B cell (primary cell): ENCODE measurements at regions not wholly inside any gene's neighbourhood (a gene's known extent, or its start where the extent isn't known, plus 50 kb on each side); places are given as distances from the start of the nearest gene placed in this dataset.

ENCODE experiments used
- ATAC-seq: fragments of 200-7000 bp; cut with Tn5 transposase; one replicate; pipeline ENCODE4 v1.10.0; 2021; ENCODE audit warnings: low read depth, mild to moderate bottlenecking, moderate number of reproducible peaks, moderate library complexity
- CTCF ChIA-PET: fragments of 350-600 bp; sonication (Branson Sonifier 250); formaldehyde crosslinking; loops from one replicate; lab custom pipeline; 2021; ENCODE audit warnings: antibody characterized with exemption, inconsistent platforms; lab: Charles Lee
- POLR2A ChIA-PET: fragments of 350-600 bp; sonication (Branson Sonifier 250); formaldehyde crosslinking; loops from one replicate; lab custom pipeline; 2021; ENCODE audit warnings: antibody characterized with exemption; lab: Charles Lee
- DNase-seq: peaks from one replicate; pipeline ENCODE4 v3.0.0; 2013
- H2AFZ ChIP-seq: 2 replicates; pipeline ENCODE4 v1.6.1; 2012; ENCODE audit warnings: mild to moderate bottlenecking, low read depth, low read length; ENCODE audit not compliant: insufficient read depth, poor library complexity, severe bottlenecking
- H3K27ac ChIP-seq, 2 donors: 1 replicate in 1 of 2; 2 replicates in 1 of 2; pipeline ENCODE4 v1.5.1; 2012 to 2013; ENCODE audit warnings: low read length in 2 of 2, mild to moderate bottlenecking in 2 of 2, moderate library complexity in 1 of 2
- H3K27me3 ChIP-seq, 4 experiments: fragments of 200-600 bp in 1 of 4; sonication (generic) in 1 of 4; replicated peaks in 1 of 4; 1 replicate in 2 of 4; 2 replicates in 2 of 4; pipeline versions ENCODE4 v1.6.1 to v1.7.0; 2013 to 2016; ENCODE audit warnings: low read length in 3 of 4, mild to moderate bottlenecking in 2 of 4, mixed read lengths in 1 of 4, moderate library complexity in 1 of 4; ENCODE audit not compliant: insufficient read depth in 4 of 4, control insufficient read depth in 3 of 4; ENCODE audit errors: control extremely low read depth in 1 of 4
- H3K36me3 ChIP-seq, 2 experiments: replicated peaks in 1 of 2; 1 replicate in 1 of 2; 2 replicates in 1 of 2; pipeline versions ENCODE4 v1.6.1 to v1.7.1; 2013; ENCODE audit warnings: low read length in 1 of 2; ENCODE audit not compliant: insufficient read depth in 2 of 2, control insufficient read depth in 1 of 2; ENCODE audit errors: control extremely low read depth in 1 of 2, extremely low read depth in 1 of 2
- H3K4me1 ChIP-seq, 2 donors: fragments of 200-600 bp in 1 of 2; sonication (generic) in 1 of 2; 1 replicate in 1 of 2; 2 replicates in 1 of 2; pipeline versions ENCODE4 v1.5.1 to v1.6.1; 2013 to 2017; ENCODE audit warnings: low read length in 2 of 2; ENCODE audit not compliant: control insufficient read depth in 2 of 2, insufficient read depth in 2 of 2
- H3K4me2 ChIP-seq: replicated peaks from 2 replicates; pipeline ENCODE3; 2012; ENCODE audit warnings: mild to moderate bottlenecking, low read depth, low read length; ENCODE audit not compliant: poor library complexity, severe bottlenecking
- H3K4me3 ChIP-seq, 5 experiments: fragments of 200-600 bp in 1 of 5; sonication (generic) in 1 of 5; 1 replicate in 3 of 5; 2 replicates in 2 of 5; pipeline versions ENCODE4 v1.5.1 to v1.7.0; 2011 to 2016; ENCODE audit warnings: low read length in 4 of 5, mild to moderate bottlenecking in 4 of 5, low read depth in 2 of 5, control low read depth in 1 of 5, moderate library complexity in 1 of 5; ENCODE audit not compliant: insufficient read depth in 1 of 5; ENCODE audit errors: control extremely low read depth in 1 of 5, extremely low read depth in 1 of 5
- H3K79me2 ChIP-seq: fragments of 200-600 bp; sonication (generic); one replicate; pipeline ENCODE4 v1.6.0; 2016; ENCODE audit warnings: low read length; ENCODE audit not compliant: control insufficient read depth, insufficient read depth
- H3K9ac ChIP-seq: fragments of 200-600 bp; sonication (generic); 2 replicates; pipeline ENCODE4 v1.6.1; 2017; ENCODE audit warnings: mild to moderate bottlenecking, low read length, moderate library complexity
- H3K9me3 ChIP-seq, 3 donors: one replicate each; pipeline versions ENCODE4 v1.6.1 to v1.7.1; 2013; ENCODE audit warnings: low read length in 2 of 3; ENCODE audit not compliant: control insufficient read depth in 2 of 3, insufficient read depth in 1 of 3; ENCODE audit errors: control extremely low read depth in 1 of 3
- H4K20me1 ChIP-seq: 2 replicates; pipeline ENCODE4 v1.6.0; 2012; ENCODE audit warnings: mild to moderate bottlenecking, low read length; ENCODE audit not compliant: insufficient read depth, control insufficient read depth, poor library complexity, severe bottlenecking
- H3K27ac Mint-ChIP-seq: one replicate; pipeline ENCODE4 v1.8.0; 2021; ENCODE audit warnings: mixed read lengths
- H3K27me3 Mint-ChIP-seq: one replicate; pipeline ENCODE4 v1.8.0; 2021; ENCODE audit warnings: mixed read lengths
- H3K4me1 Mint-ChIP-seq: one replicate; pipeline ENCODE4 v1.8.0; 2021; ENCODE audit warnings: mixed read lengths
- H3K4me3 Mint-ChIP-seq: one replicate; pipeline ENCODE4 v1.8.0; 2021; ENCODE audit warnings: mixed read lengths
- H3K9me3 Mint-ChIP-seq: one replicate; pipeline ENCODE4 v1.8.0; 2022; ENCODE audit warnings: mixed read lengths; ENCODE audit not compliant: insufficient read depth
- EZH2 ChIP-seq: IDR thresholded peaks from 2 replicates; pipeline ENCODE4 v1.6.1; 2012; ENCODE audit warnings: borderline replicate concordance, low read depth, mild to moderate bottlenecking, moderate library complexity, low read length; ENCODE audit not compliant: insufficient read depth, poor library complexity, severe bottlenecking
- WGBS: methylation state at CpG from one replicate; pipeline ENCODE4 v1.1.5; 2013; ENCODE audit warnings: missing lambda C conversion rate; ENCODE audit not compliant: insufficient coverage; 5-methylcytosine and 5-hydroxymethylcytosine counted together
- intact Hi-C: fragments of 100-400 bp; cut with micrococcal nuclease; formaldehyde crosslinking; loops from one replicate; pipeline ENCODE4 v1.10.0; 2022
- TF ChIP-seq, protein P1 (sequence below): fragments of 200-600 bp; IDR thresholded peaks from one replicate; pipeline ENCODE4 v1.8.0; 2022; ENCODE audit warnings: antibody characterized with exemption, mild to moderate bottlenecking

DNA sequence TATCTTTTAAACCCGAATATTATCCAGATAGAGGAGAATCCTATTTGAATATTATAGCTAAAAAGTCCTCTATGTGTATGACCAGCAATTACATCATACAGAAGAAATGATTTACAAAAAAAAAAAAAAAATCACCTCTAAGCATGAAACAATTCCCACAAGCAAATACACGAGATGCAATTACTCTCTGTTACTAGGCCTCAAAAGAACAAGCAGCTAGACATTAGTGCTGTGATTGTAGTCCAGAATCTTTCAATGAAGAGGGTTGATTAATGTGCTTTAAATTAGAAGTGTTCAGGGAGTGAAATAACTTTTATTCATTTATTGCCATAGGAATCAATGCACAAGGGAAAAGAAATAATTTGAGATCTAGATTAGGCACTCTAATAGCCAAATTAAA lies 1379.5 kb upstream of the GBE1 start:
- Mint-ChIP-seq H3K27me3 (no peaks in the 10 kb centered on the region), H3K27ac (no peak overlapping the region), H3K4me3 (no peak overlapping the region), H3K4me1 (no peaks in the 10 kb centered on the region), H3K9me3 (peaks cover 1% of the 10 kb centered on the region)
- Histone ChIP-seq H3K4me3 (no peak overlapping the region), H4K20me1 (no peaks in the 10 kb centered on the region), H2AFZ (no peak overlapping the region), H3K9ac (no peak overlapping the region), H3K27me3 (no peaks in the 10 kb centered on the region), H3K4me1 (no peaks in the 10 kb centered on the region), H3K4me2 (no peak overlapping the region), H3K36me3 (no peaks in the 10 kb centered on the region), H3K79me2 (no peaks in the 10 kb centered on the region), H3K27ac (no peak overlapping the region), H3K9me3 (peaks cover 0 to 2% (median 0%) of the 10 kb centered on the region in 3 donors)
- ChIA-PET POLR2A (no interaction called here), CTCF (no interaction called here)
- intact Hi-C loops: no loop called here
- TF ChIP-seq EZH2: no peak
- TF ChIP-seq, protein P1, sequence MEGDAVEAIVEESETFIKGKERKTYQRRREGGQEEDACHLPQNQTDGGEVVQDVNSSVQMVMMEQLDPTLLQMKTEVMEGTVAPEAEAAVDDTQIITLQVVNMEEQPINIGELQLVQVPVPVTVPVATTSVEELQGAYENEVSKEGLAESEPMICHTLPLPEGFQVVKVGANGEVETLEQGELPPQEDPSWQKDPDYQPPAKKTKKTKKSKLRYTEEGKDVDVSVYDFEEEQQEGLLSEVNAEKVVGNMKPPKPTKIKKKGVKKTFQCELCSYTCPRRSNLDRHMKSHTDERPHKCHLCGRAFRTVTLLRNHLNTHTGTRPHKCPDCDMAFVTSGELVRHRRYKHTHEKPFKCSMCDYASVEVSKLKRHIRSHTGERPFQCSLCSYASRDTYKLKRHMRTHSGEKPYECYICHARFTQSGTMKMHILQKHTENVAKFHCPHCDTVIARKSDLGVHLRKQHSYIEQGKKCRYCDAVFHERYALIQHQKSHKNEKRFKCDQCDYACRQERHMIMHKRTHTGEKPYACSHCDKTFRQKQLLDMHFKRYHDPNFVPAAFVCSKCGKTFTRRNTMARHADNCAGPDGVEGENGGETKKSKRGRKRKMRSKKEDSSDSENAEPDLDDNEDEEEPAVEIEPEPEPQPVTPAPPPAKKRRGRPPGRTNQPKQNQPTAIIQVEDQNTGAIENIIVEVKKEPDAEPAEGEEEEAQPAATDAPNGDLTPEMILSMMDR: no peak
- ATAC-seq (no peak), DNase-seq (no peak)
- no CpG with 5 or more reads among the region's 2 CpGs for WGBS

GRCh38 chr3:83131236-83131635 lies 1369.8 kb upstream of the GBE1 start:
- Mint-ChIP-seq H3K4me1 (no peaks in the 10 kb centered on the region), H3K27me3 (no peaks in the 10 kb centered on the region)
- H3K4me1 ChIP-seq: no peaks in the 10 kb centered on the region

More at GRCh38 chr3:83131236-83131635, 1369.8 kb upstream of the GBE1 start:
- no peaks in the 10 kb centered on the region for H3K27me3 ChIP-seq
- no peak overlapping the region for H2AFZ ChIP-seq
- TF ChIP-seq EZH2: no peak
- TF ChIP-seq, protein P1: no peak
- H4K20me1 ChIP-seq: no peaks in the 10 kb centered on the region
- no peak for ATAC-seq
- no CpG with 5 or more reads among the region's 5 CpGs for WGBS
- peaks cover 5% of the 10 kb centered on the region for H3K9me3 Mint-ChIP-seq
- ChIA-PET POLR2A (no interaction called here), CTCF (no interaction called here)
- H3K9ac ChIP-seq: no peak overlapping the region
- H3K36me3 ChIP-seq: no peaks in the 10 kb centered on the region
- H3K9me3 ChIP-seq: no peaks in the 10 kb centered on the region
- intact Hi-C loops: no loop called here
- H3K79me2 ChIP-seq: no peaks in the 10 kb centered on the region
- no peak overlapping the region for H3K27ac ChIP-seq
- no peak overlapping the region for H3K4me2 ChIP-seq
- no peak overlapping the region for H3K27ac Mint-ChIP-seq
- DNase-seq: no peak
- H3K4me3 Mint-ChIP-seq: no peak overlapping the region
- no peak overlapping the region for H3K4me3 ChIP-seq
